GM18520 (cell line): ENCODE measurements at regions not wholly inside any gene's neighbourhood (a gene's known extent, or its start where the extent isn't known, plus 50 kb on each side); places are given as distances from the start of the nearest gene placed in this dataset.

Experiments
- ATAC-seq: cut with Tn5 transposase; IDR thresholded peaks from one replicate; pipeline ENCODE4 v1.9.1; 2021; ENCODE audit not compliant: unreplicated experiment

DNA sequence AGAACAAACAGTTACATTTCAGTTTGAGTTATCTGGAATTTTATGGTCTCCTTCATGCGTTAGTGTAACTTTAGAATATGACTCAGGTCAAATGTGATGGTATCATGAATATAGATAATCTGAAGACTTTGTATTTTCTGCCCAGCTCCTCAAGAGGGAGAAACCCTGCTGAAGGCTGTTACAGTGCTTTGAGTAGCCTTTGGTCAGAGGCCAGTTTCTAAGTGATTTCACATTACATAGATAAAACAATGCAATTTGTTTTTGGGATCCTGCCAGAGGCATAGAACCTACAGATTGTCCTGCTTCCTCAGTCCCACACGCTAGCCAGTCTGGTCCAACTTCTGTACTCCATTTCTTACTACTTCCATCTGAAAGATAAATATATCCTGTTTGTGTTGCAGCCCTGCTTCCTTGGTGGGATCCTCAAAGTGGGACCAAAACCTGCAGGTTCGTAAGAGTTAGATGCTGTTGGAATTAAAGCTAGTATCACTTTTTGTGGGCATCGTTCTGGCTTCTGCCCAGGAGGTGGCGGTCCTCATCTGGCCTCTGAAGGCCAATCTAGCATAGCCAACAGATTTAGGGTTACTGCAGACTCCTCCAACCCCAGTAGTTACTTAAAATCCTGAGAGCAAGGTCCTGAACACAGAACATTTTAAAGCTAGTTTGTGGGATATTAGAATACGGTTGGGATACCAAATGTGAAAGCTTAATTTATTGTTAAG, 645.8 kb upstream of the USP24 start:
- ATAC-seq: no peak

DNA sequence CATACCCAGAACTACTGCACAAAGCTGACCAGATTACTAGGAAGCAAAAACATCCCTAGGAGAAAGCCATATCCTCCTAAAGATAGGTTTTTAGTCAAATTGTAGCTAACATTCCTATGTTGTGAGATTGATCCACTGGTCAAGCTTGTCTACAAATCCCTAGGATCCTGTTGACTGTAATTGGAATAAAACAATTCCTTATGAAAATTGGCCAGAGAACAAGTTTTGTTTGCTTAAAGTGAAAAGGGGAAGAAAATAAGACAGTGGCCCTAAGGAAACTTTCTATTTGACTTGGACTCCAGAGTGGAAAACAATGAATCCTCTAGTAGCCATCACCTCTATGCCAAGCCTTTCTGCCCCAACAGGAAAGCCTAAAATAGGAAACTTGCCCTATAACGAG, 645.2 kb upstream of the USP24 start:
- ATAC-seq: no peak

DNA sequence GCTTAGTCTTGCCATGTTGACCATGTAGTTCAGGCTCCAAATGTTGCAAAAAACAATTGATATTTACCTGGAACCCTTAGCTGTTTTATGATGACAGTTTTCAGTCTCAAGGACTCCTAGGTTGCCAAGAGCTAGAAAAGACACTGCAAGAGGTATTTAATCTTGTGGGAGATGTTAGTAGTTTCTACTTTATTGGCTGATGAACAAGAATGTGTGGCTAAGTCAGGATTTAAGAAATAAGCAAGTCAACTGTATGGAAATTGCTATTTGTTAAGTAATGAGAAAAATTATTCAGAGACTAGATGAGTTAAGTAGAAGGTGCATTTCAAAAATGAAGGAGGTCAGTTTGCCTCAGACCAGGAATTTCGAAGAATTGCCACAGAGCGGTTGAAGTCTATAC, 639.7 kb upstream of the USP24 start:
- ATAC-seq: no peak

DNA sequence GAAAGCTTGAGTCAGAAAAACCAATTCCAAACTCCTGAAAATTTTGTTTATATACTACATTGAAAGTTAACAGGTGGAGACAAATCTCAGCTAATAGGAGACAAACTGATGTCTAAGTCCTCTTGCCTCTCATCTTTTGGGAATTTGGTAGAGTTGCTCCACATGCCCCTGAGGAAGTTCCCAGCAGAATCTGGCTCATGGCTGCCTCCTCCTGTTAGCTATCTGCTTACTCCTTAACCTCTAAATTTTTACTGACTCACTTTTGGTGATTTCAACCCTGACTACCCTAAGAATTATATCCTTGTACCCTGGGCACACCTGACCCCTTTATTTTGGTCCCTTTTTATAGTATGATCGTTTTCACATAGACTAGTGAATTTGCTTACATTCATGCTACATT, 633.7 kb upstream of the USP24 start:
- ATAC-seq: no peak

DNA sequence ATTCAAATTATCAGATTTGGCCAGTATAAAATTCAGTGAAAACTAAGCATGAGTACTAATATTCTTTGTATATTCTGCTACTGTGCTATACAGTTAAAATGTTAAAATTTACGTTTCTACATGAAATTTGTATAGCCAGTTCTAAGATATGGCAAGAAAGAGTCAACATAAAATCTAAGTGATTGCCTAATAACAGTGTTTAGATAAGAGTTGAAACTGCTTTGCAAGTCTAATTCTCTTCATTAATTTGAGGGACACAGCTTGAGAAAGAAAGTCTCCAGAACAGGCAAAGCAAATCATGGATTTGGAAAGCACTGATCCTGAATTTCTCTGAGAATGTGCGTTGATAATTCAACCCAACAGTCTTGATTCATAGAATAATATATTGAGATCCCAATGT, 630.9 kb upstream of the USP24 start:
- no peak for ATAC-seq

DNA sequence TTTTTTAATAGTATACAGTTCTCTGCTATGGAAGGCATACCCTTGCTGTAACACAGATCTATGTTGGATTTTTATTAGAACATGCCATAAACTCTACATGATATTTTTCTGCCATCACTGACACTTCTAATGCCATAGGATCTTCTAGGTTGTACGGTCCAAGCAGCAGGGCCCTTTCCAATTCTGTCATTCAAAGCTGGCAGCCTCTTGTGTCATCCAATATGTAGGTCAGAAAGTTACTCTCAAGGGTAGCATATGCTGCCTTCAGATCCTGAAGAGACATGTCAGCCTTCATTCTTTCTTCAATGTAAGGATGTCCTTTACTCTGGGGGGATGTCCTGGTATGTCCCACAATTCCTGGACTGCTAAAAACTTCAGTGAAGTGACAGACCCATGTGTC, 629.2 kb upstream of the USP24 start:
- ATAC-seq: no peak

DNA sequence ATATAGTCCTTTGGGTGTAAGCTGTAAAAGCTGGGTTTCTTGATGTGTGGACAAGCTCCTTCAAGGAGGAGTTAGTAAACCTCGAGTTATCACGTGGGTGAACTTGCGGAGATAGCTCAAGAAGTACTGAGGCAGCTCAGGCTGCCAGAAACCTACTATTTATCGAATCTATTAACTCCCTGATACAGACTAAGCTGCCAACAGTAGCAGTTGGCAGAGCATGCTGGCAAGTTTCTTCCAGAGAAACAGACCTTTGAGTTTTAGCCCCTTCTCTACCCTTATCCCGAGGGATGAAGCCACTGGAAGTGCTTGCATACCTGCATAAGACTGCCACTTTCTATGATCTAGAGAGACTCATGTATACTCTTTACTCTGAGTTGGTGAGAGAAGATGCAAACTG, 624.5 kb upstream of the USP24 start:
- no peak for ATAC-seq

DNA sequence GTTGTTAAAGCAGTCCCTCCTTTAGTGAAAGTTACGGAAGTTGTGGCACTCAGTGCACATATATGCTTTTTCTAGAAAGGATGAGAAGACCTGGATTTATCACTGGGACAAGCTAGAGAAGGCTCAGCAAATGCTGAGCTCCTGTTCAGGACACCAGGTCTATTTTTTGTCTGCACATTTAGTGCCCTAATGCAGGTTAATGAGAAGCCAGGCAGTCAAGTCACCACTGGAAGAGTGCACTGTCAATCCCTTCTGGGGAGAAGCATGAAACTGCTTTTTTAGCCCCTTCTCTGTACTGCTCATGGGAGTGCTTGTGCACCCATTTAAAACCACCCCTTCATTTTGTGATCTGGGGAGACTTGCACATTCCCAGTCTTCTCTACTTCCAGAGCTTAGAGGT, 624.1 kb upstream of the USP24 start:
- no peak for ATAC-seq

DNA sequence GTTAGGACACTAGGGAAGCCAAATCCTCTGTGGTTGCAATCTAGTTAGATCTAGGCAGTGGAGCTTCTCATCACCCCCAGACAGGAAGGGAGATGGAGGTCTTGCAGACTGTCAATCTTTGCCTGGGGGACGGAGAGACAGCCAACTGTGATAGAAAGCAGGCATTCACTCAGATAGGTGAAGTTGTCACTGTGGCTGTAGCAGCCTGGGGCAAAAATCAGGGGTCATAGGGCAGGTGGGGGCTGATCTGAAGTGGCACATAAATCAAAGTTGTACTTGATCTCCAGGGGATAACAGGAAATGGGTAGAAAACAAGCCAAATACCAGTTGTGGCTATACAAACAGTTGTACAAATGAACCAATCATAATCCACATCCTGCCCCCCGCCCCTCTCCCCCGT, 620.9 kb upstream of the USP24 start:
- no peak for ATAC-seq

DNA sequence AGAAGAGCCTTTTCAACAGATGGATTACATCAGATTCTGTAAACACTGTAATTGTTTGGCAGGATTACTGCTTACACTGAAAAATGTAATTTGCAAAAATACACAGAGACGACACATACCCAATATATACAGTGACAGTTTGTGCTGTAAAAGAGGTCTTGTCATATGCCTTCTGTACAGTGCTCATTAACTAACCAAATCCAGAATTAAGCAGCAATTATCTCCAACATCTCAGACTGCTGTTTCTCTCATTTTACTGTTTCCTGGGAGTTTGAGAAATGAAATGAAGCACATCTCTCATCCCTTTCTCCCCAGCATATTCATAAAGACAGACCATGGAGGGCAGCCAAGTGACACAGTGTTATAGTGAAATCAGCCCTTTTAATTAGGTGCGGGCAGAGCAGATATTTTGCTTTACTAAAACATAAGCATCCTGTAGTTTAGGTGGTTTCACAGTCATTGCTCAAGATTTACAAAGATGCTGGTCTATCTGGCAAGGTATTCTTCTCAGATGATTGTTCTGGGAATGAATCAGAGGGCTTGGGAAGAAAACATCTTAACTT, 618.4 kb upstream of the USP24 start:
- ATAC-seq: no peak

DNA sequence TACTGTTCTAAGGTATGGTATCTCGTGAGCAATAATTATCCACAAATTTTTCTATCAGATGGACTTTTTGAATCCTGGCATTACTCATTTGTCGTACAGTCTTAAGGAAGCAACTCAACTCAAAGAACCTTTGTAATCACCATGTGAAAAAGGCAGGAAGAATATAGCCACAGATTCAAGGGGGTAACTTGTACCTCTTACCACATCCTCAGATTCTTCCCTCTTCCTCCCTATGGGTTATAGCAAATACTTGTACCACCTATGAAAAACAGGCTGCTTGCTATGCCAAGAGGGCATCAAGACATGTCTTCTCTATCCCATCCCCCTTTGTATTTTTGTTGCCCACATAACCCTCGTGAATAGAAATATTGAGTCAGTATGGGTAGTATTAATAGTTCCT, 616.6 kb upstream of the USP24 start:
- no peak for ATAC-seq

DNA sequence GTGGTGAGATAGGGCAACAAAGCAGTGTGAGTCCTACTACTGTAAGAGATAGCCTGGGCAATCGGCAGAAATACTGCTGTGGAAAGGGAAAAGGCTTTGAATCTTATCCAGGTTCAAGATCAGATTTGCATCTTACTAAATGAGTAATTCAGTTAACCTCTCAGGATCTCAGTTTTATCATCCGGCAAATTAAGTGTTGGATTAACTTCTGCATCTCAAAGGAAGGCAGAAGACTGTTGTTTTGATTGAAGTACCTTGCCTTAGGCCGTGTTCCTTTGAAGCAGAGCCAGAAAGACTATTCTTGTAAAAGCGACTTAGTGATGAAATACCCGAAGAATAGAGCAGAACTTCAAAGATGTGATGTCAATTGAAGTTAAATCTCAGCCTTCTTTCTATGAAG, 612.9 kb upstream of the USP24 start:
- no peak for ATAC-seq

DNA sequence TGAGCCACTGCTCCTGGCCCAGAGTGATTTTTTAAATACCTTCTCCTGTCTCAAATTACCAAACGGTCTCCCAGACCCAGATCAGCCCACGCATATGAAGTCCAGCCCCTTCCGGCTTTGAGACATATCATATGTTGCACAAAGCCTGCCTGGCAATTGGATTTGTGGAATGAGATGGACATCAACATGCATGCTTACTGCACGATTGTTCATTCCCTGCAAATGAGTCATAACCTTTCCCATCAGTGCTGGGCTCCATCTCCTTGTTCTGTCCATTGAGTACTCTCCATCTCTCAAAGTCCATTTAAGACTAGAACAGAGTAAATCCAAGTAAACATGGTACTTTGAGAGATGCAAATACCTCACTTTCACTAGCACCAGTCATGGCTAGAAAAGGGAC, 612.2 kb upstream of the USP24 start:
- no peak for ATAC-seq

DNA sequence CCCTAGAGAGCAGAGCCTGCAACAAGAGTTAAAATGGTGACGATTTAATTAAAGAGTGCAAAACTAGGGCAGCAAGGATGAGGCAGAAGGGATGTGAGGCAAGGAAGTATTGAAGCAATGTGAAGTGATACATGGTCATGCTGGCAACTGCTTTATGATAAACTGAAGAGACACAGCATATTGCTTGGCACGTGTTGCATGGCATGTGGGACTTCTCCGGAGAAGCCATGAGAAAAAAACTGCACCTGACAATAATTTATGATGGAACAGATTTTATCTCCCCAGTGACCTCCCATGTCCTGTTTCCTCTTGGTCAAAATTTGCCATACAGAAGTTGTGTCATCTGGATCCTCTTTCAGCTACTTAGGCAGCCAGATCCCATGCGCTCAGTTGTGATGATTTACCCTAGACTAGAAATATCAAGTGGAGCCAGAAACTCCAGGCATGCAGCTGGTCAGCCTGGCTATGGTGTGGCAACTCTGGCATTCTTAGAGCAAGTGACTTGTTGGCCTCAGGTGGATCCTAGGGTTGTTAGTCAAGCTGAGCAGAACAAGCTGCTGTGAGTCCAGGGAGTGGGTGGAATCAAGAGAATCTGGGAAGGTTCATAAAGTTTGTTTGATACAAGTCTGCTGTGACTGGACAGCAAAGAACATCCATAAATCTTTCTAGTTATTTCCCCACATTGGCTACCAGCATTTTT, 611.4 kb upstream of the USP24 start:
- no peak for ATAC-seq

DNA sequence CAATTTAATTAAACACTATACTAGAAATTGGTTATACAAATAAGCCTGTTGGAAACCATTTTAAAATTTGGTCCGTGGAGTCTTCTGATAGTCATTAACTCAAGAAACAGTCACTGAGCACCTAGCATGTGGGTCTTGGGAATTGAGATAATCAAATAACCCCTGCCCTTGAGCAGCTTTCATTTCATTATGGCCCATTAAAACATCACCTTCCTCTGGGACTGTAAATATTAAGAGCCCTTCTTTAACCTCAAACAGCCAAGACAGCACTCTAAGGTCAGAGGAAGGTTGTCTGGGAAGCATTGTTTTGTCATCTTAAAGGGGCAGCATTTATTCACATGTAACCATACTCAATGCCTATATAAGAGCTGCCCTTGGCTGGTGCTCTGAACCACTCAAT, 610.3 kb upstream of the USP24 start:
- no peak for ATAC-seq

DNA sequence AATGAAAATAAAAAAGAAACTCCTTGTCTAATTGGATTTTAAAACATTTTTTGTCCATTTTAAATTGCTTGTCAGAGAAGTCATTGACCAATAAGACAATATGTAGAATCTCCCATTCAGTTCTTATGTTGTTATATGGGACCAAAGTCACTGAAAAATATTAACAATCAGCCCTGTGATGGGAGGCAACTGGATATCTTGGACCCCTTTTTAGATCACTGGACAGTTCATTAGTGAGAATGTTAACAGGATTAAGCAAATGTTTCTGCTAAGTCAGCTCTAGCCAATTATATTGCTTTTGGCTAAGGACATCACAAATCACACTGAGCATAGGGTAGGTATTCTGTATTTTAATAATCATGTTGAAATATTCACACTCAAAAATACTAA, 609.1 kb upstream of the USP24 start:
- no peak for ATAC-seq

DNA sequence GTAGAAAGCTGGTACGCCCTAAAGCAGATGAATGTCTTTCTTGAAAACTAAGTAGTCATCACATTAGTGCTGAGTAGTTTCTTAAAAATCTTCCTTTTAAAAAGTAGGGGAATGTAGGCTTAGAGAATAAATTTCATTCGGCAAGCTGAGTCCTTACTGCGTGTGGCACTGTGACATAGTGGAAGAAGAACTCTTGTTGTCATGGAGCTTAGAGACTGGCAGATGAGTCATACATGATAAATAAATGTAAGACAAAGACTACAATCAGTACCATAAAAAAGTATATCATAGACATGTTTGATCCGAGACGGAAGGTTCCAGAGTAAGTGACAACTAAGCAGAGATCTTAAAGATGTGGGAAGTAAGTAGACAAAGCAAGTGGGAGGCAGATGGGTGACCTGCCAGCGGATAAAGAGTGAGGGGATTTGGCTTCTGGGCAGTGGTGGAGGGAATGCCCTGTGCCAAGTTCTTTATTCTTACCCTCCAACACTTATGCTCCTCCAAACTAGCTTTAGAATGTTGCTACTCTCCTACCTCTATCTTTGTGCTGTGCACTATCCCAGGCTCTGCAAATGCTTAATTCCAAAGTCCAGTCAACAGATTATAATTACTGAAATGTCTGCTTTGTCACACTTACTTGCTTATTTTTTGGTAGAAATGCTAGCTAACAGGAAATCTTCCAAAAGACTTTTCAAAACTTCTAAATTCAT, 608.5 kb upstream of the USP24 start:
- ATAC-seq: no peak

DNA sequence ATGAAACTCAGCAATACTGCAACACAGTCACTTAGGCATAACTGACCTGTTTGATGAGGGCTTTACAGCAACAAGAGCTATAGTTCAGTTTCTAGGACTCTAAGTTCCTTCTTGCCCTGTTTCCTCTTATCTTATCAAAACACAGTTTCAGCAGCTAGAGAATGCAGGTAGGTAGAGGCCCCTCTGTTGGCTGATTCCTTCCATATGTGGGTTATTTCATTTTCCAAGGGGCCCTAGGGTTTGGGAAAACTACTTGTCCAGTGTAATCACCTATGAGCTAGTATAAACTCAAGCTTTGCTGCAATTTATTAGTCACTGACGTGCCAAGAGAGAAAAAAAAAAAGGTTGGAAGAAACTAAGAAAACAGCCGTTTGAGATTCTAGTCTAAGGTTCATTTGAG, 607.7 kb upstream of the USP24 start:
- no peak for ATAC-seq

DNA sequence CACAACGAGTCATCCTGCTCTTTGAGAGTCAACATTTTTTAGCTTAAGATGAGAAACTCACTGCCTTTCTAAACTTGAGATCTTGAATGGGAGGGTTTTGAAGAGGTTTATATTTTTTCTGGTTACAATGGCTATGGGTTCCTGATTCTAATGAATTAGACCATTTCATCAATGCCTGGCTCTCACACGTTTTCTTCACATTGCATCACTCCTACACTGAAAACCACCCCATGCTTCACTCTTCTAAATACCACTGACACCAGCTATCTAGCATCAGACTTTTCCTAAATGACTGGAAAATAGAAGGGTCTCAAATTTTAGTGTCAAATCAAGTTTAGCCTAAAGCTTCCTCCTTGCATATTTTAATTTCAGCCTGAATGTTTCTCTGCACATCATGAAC, 606.1 kb upstream of the USP24 start:
- no peak for ATAC-seq

DNA sequence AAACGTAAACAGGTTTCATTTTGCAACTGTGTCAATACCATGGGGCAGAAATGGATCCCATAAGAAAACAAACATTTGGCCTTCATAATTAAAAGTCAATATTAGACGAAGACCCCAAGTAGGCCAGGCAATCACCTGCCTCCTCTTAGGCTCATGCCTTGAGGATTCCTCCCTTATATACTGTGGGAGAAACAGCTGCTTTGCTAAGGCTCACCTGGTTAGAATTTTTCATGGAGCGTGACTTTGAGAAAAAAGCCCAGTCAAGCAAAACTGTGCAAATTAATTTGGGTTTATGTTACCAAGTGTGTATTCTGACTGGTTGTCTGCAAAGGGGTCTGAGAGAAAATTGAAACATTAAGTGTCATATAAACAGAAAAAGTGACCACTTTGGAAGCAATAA, 605.3 kb upstream of the USP24 start:
- ATAC-seq: no peak

DNA sequence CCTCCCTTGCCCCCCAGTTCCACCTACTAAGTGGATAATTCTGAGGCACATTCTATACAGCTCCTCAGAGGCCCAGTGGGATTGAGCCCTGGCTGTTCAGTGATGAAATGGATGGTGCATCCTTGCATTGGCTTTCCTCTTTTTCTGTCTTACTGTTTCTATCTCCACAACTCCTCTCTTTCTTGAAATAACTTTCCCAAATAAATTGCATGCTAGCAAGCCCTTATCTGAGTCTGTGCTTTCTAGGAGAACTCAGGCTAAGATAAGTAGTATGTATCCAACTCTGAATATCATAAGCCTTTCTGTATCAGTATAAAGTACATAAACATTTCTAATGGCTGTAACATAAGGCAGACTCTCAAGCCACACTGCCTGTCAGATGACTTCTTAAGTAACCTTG, 603.8 kb upstream of the USP24 start:
- no peak for ATAC-seq
